Mesenchymal stem cell (in vitro differentiated cells and primary cell): ENCODE measurements at regions not wholly inside any gene's neighbourhood (a gene's known extent, or its start where the extent isn't known, plus 50 kb on each side); places are given as distances from the start of the nearest gene placed in this dataset.

ENCODE experiments used
- DNase-seq: peaks from one replicate; pipeline ENCODE4 v3.0.0-alpha.2; 2013
- H2AFZ ChIP-seq: one replicate; pipeline ENCODE4 v1.6.1; 2013; ENCODE audit warnings: low read depth, mild to moderate bottlenecking, control low read depth, inconsistent platforms, low read length, moderate library complexity
- H2AK5ac ChIP-seq: 2 replicates; pipeline ENCODE4 v1.6.1; 2013; ENCODE audit warnings: low read length, moderate library complexity, mild to moderate bottlenecking, inconsistent platforms; ENCODE audit not compliant: severe bottlenecking
- H2BK120ac ChIP-seq: one replicate; pipeline ENCODE4 v1.6.1; 2013; ENCODE audit warnings: low read depth, mild to moderate bottlenecking, inconsistent platforms, low read length, moderate library complexity
- H2BK12ac ChIP-seq, 2 experiments: one replicate each; pipeline ENCODE4 v1.6.1; 2013; ENCODE audit warnings: inconsistent platforms in 2 of 2, low read length in 2 of 2, mild to moderate bottlenecking in 2 of 2, moderate library complexity in 2 of 2, control low read depth in 1 of 2
- H2BK15ac ChIP-seq: one replicate; pipeline ENCODE4 v1.6.1; 2013; ENCODE audit warnings: mild to moderate bottlenecking, low read depth, inconsistent platforms; ENCODE audit not compliant: poor library complexity, severe bottlenecking
- H2BK5ac ChIP-seq: 2 replicates; pipeline ENCODE4 v1.6.1; 2013; ENCODE audit warnings: low read depth, mild to moderate bottlenecking, low read length, control low read depth, inconsistent platforms; ENCODE audit not compliant: poor library complexity, severe bottlenecking
- H3K14ac ChIP-seq, 2 experiments: one replicate each; pipeline ENCODE4 v1.6.1; 2013; ENCODE audit warnings: inconsistent platforms in 2 of 2, low read length in 2 of 2, control low read depth in 1 of 2, mild to moderate bottlenecking in 1 of 2, moderate library complexity in 1 of 2
- H3K18ac ChIP-seq, 2 experiments: one replicate each; pipeline ENCODE4 v1.6.1; 2013; ENCODE audit warnings: inconsistent platforms in 2 of 2, low read length in 2 of 2, control low read depth in 1 of 2, low read depth in 1 of 2, mild to moderate bottlenecking in 1 of 2
- H3K23ac ChIP-seq, 2 experiments: one replicate each; pipeline ENCODE4 v1.6.1; 2013; ENCODE audit warnings: inconsistent platforms in 2 of 2, low read length in 2 of 2, mild to moderate bottlenecking in 2 of 2, moderate library complexity in 2 of 2, control low read depth in 1 of 2
- H3K27ac ChIP-seq: 2 replicates; pipeline ENCODE4 v1.5.1; 2013; ENCODE audit warnings: mild to moderate bottlenecking, moderate library complexity, low read length, control low read depth, inconsistent platforms; ENCODE audit not compliant: poor library complexity, severe bottlenecking
- H3K27me3 ChIP-seq, 2 experiments: 2 replicates each; pipeline versions ENCODE4 v1.6.1 to v1.7.0; 2013; ENCODE audit warnings: low read length in 2 of 2, mild to moderate bottlenecking in 2 of 2, moderate library complexity in 2 of 2, control low read depth in 1 of 2, inconsistent platforms in 1 of 2; ENCODE audit not compliant: control insufficient read depth in 1 of 2, insufficient read depth in 1 of 2
- H3K36me3 ChIP-seq, 2 experiments: 2 replicates each; pipeline versions ENCODE4 v1.6.1 to v1.7.0; 2013; ENCODE audit warnings: low read length in 2 of 2, control low read depth in 1 of 2, inconsistent platforms in 1 of 2, low read depth in 1 of 2, mild to moderate bottlenecking in 1 of 2; ENCODE audit not compliant: insufficient read depth in 2 of 2, control insufficient read depth in 1 of 2
- H3K4ac ChIP-seq, 2 experiments: one replicate each; pipeline ENCODE4 v1.6.1; 2013; ENCODE audit warnings: inconsistent platforms in 2 of 2, low read length in 2 of 2, mild to moderate bottlenecking in 2 of 2, moderate library complexity in 2 of 2, control low read depth in 1 of 2, low read depth in 1 of 2
- H3K4me1 ChIP-seq: 2 replicates; pipeline ENCODE4 v1.6.1; 2013; ENCODE audit warnings: low read depth, low read length, control low read depth; ENCODE audit not compliant: control insufficient read depth, insufficient read depth
- H3K4me2 ChIP-seq: 2 replicates; pipeline ENCODE4 v1.6.1; 2013; ENCODE audit warnings: low read length, mild to moderate bottlenecking, inconsistent platforms; ENCODE audit not compliant: poor library complexity, severe bottlenecking
- H3K4me3 ChIP-seq, 2 experiments: 2 replicates each; pipeline versions ENCODE4 v1.5.1 to v1.7.0; 2013; ENCODE audit warnings: low read length in 2 of 2, mild to moderate bottlenecking in 2 of 2, control low read depth in 1 of 2, low read depth in 1 of 2; ENCODE audit not compliant: insufficient read depth in 1 of 2
- H3K79me1 ChIP-seq: replicated peaks from 2 replicates; pipeline ENCODE4 v1.6.1; 2013; ENCODE audit warnings: mild to moderate bottlenecking, control low read depth, low read length, inconsistent platforms; ENCODE audit not compliant: poor library complexity, severe bottlenecking
- H3K9ac ChIP-seq: 2 replicates; pipeline ENCODE4 v1.7.0; 2013; ENCODE audit warnings: mild to moderate bottlenecking, low read length, moderate library complexity
- H3K9me3 ChIP-seq: 2 replicates; pipeline ENCODE4 v1.7.0; 2013; ENCODE audit warnings: mild to moderate bottlenecking, low read length; ENCODE audit not compliant: control insufficient read depth
- H4K8ac ChIP-seq: one replicate; pipeline ENCODE4 v1.6.1; 2013; ENCODE audit warnings: inconsistent platforms, mild to moderate bottlenecking, low read length, moderate library complexity
- H4K91ac ChIP-seq: one replicate; pipeline ENCODE4 v1.6.1; 2013; ENCODE audit warnings: mild to moderate bottlenecking, low read length, inconsistent platforms
- WGBS: methylation state at CpG from one replicate; pipeline ENCODE4 v1.1.7; 2013; ENCODE audit warnings: mixed read lengths; 5-methylcytosine and 5-hydroxymethylcytosine counted together

GRCh38 chr6:153588330-153588729 lies 450.7 kb upstream of the OPRM1 start:
- Histone ChIP-seq H4K91ac (no peak overlapping the region), H3K14ac (no peak overlapping the region), H3K4me1 (no peaks in the 10 kb centered on the region), H3K4me3 (no peak overlapping the region), H3K27ac (no peak overlapping the region), H3K36me3 (no peaks in the 10 kb centered on the region), H2BK5ac (no peak overlapping the region), H2AFZ (no peak overlapping the region), H3K79me1 (no peaks in the 10 kb centered on the region), H2BK12ac (no peak overlapping the region), H2BK120ac (no peak overlapping the region), H3K9me3 (no peaks in the 10 kb centered on the region), H2AK5ac (no peak overlapping the region), H3K9ac (no peak overlapping the region), H4K8ac (no peak overlapping the region), H3K27me3 (no peaks in the 10 kb centered on the region), H3K23ac (no peak overlapping the region), H3K4me2 (no peak overlapping the region), H3K4ac (no peak overlapping the region), H3K18ac (no peak overlapping the region), H2BK15ac (no peak overlapping the region)
- 60% methylated on average over 1 of the region's 3 CpGs for WGBS
- DNase-seq: no peak

GRCh38 chr6:153583685-153584084 lies 452.6 kb upstream of the RGS17 start:
- Histone ChIP-seq H3K18ac (no peak overlapping the region), H3K4me2 (no peak overlapping the region), H3K23ac (no peak overlapping the region), H2AFZ (no peak overlapping the region), H4K8ac (no peak overlapping the region), H4K91ac (no peak overlapping the region), H2BK5ac (no peak overlapping the region), H3K4me3 (no peak overlapping the region), H3K9me3 (peaks cover 3% of the 10 kb centered on the region), H2BK15ac (no peak overlapping the region), H2AK5ac (no peak overlapping the region), H3K4ac (no peak overlapping the region), H2BK12ac (no peak overlapping the region), H3K4me1 (no peaks in the 10 kb centered on the region), H3K27me3 (no peaks in the 10 kb centered on the region), H3K36me3 (no peaks in the 10 kb centered on the region), H3K27ac (no peak overlapping the region), H3K9ac (no peak overlapping the region), H3K79me1 (no peaks in the 10 kb centered on the region), H3K14ac (no peak overlapping the region), H2BK120ac (no peak overlapping the region)
- no peak for DNase-seq
- WGBS: no CpG with 5 or more reads among the region's 2 CpGs

- no peak overlapping the region for H3K18ac ChIP-seq
- H3K79me1 ChIP-seq: no peaks in the 10 kb centered on the region
- no peak overlapping the region for H2BK5ac ChIP-seq
- no peak overlapping the region for H2BK12ac ChIP-seq
- H4K8ac ChIP-seq: no peak overlapping the region
- H3K36me3 ChIP-seq: no peaks in the 10 kb centered on the region
- no peaks in the 10 kb centered on the region for H3K27me3 ChIP-seq
- no peak overlapping the region for H3K23ac ChIP-seq
- no peak overlapping the region for H3K14ac ChIP-seq
- H2AFZ ChIP-seq: no peak overlapping the region
- no peak for DNase-seq
- no peak overlapping the region for H3K4me3 ChIP-seq
- no peak overlapping the region for H2BK120ac ChIP-seq
- no peak overlapping the region for H3K4me2 ChIP-seq
- 80% methylated on average over 1 of the region's 2 CpGs for WGBS
- no peak overlapping the region for H3K27ac ChIP-seq
- H3K4me1 ChIP-seq: no peaks in the 10 kb centered on the region
- no peak overlapping the region for H2AK5ac ChIP-seq
- H3K9me3 ChIP-seq: peaks cover 9% of the 10 kb centered on the region
- no peak overlapping the region for H3K4ac ChIP-seq
- H3K9ac ChIP-seq: no peak overlapping the region
- H2BK15ac ChIP-seq: no peak overlapping the region
- no peak overlapping the region for H4K91ac ChIP-seq
Measured at GRCh38 chr6:153580776-153581175, 449.7 kb upstream of the RGS17 start.

- H3K9ac ChIP-seq: no peak overlapping the region
- H3K27me3 ChIP-seq: no peaks in the 10 kb centered on the region
- no peak overlapping the region for H3K18ac ChIP-seq
- no peak for DNase-seq
- no peak overlapping the region for H2BK5ac ChIP-seq
- no peak overlapping the region for H2AFZ ChIP-seq
- H4K8ac ChIP-seq: no peak overlapping the region
- H3K36me3 ChIP-seq: no peaks in the 10 kb centered on the region
- no peak overlapping the region for H3K27ac ChIP-seq
- no peak overlapping the region for H3K4ac ChIP-seq
- no peak overlapping the region for H3K4me2 ChIP-seq
- peaks cover 9% of the 10 kb centered on the region for H3K9me3 ChIP-seq
- H3K4me3 ChIP-seq: no peak overlapping the region
- H3K23ac ChIP-seq: no peak overlapping the region
- no peaks in the 10 kb centered on the region for H3K4me1 ChIP-seq
- WGBS: 80% methylated on average over 1 of the region's 3 CpGs
- H2AK5ac ChIP-seq: no peak overlapping the region
- no peak overlapping the region for H2BK12ac ChIP-seq
- H2BK120ac ChIP-seq: no peak overlapping the region
- H3K79me1 ChIP-seq: no peaks in the 10 kb centered on the region
- H3K14ac ChIP-seq: no peak overlapping the region
- no peak overlapping the region for H2BK15ac ChIP-seq
- H4K91ac ChIP-seq: no peak overlapping the region
Measured at GRCh38 chr6:153575528-153575927, 444.4 kb upstream of the RGS17 start.
